CD1c-positive myeloid dendritic cell (primary cell): ENCODE measurements at regions not wholly inside any gene's neighbourhood (a gene's known extent, or its start where the extent isn't known, plus 50 kb on each side); places are given as distances from the start of the nearest gene placed in this dataset.
"Not testable (repeated sequence)": the region's sequence is repeated elsewhere in the genome, so short reads cannot be mapped to it uniquely, and the experiment has no call there.

Experiments
- DNase-seq: peaks from one replicate; pipeline ENCODE4 v3.0.0-alpha.2; 2016; ENCODE audit errors: extremely low spot score

GRCh38 chr3:194946091-194946490 lies 260.4 kb downstream of the FAM43A start:
- no peak for DNase-seq

- no peak for DNase-seq
These were observed 263.9 kb downstream of the FAM43A start for GRCh38 chr3:194949592-194949991.

DNA sequence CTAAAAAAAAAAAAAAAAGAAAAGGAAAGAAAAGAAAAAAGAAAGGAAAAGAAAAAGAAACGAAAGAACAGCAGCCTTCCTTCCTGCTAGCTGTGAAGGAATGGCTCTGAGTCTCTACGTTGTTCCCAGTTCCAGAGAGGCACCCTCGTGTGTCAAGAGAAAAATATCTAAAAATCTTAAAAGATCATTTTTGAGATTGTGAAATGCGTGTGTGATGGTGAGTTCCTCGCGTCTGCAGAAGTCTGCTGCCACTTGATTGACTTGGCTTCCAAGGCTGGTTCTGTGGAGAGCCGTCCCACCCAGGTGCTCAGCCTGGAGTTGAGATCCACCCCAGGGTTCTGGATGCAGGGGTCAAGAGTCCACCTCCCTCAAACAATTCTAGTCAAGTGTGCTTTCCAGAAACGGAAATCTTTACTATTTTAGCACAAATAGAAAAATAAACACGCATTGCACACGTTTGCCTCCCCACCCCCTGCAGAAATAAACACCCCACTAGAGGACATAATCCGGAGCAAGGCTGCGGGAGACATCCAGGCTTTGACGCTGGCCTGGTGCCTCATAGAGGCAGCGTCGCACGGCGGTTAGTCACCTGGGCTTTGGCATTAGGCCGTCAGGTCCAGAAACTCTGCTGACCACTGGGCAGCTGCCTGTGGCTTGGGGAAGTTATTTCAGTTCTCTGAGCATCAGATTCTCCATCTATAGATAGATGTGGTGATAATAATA lies 265.4 kb downstream of the FAM43A start:
- DNase-seq, result no peak

DNA sequence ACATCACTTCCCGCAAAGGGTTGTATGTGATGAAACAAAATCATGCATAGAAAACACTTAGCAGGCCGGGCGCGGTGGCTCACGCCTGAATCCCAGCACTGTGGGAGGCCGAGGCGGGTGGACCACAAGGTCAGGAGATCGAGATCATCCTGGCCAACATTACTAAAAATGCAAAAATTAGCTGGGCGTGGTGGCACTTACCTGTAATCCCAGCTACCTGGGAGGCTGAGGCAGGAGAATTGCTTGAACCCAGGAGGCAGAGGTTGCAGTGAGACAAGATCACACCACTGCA lies 265.9 kb downstream of the FAM43A start:
- not testable (repeated sequence) for DNase-seq

- DNase-seq, result no peak
These were observed 266.4 kb downstream of the FAM43A start for GRCh38 chr3:194951931-194952582.

DNA sequence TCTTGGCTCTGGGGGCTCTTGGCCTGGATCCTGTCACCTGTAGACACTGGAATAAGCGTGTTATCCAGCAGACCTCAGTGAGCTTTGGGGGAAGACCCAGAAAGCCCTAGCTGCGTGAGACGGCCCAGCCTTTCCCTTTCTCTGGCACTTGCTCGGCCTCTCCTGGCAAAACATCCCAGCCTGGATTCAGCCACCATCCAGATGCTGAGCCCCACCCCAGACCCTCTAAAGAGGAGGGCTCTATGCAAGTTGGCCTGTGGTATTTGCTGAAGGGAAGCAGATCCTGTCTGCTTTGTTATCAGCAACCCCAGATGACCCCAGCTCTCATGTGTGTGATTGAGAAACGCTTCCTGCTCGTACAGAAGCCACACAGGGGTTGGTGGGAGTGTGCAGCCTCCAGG lies 267.2 kb downstream of the FAM43A start:
- no peak for DNase-seq

- DNase-seq, result no peak
These were observed 267.6 kb downstream of the FAM43A start for GRCh38 chr3:194953291-194953690.

GRCh38 chr3:194955546-194955945 lies 269.9 kb downstream of the FAM43A start:
- no peak for DNase-seq

DNA sequence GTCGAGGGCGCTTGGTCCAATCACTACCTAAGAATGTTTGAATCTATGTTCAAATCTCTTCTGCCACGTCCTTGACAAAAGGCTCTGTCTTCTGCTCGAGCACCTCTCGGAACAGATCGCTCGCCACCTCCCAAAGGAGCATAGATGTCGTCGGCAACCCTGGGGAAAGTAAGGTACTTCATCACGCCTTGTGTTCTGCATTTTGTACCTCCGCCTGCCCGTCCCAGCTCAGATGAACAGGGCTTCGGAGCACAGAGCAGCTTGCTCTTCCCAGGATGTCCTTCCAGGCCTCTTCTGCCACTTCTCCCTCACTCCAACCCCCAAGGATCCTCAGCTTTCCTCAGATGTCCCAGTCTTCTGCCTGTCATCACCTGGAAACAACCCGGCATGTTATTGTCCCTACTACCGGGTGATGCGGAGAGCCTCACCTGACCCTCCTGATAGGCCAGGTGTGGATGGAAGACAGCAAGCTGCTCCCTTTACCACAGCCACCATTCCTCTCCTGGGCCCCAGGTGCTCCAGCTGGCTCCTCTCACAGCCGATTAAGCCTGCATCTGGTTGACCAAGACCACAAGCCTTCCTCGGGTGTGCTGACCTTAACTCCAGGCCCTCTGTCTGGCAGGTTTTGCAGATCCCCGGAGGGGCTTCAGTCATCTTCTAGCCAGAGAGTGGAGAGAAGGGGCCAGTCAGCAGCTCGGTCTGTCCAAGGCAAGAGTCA lies 270.5 kb downstream of the FAM43A start:
- DNase-seq, result no peak

DNA sequence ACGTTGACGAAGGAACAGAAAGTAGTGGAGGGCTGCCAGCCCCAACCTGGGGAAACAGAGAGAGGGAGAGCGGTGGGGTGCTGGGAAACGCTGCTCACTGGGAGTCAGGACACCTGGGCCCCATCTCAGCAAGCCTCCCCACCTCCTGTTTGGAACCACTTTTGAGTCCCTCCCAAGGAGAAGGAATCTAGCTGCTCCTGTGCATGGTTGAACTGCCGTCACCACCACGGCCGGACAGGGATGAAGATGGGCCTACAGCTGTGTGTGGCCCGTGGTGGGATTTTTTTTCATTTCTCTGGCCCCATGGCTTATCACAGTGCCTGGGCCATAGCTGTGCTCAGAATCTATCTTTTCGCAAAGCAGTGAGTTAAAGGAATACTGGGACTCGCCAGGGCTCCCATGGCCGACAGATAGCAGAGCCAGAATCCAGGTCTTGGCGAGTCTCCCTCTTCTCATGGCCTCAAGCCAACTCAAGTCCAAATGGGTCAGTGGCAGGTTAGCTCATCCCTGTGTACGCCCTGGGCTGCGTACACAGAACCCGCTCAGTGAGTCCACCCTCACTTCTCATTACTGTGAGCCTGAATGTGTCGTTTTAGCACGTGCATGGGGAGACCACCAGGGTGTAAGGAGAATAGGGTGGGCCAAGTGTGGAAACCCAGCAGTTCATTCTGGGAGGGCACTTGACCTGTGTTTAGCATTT lies 271.2 kb downstream of the FAM43A start:
- no peak for DNase-seq

DNA sequence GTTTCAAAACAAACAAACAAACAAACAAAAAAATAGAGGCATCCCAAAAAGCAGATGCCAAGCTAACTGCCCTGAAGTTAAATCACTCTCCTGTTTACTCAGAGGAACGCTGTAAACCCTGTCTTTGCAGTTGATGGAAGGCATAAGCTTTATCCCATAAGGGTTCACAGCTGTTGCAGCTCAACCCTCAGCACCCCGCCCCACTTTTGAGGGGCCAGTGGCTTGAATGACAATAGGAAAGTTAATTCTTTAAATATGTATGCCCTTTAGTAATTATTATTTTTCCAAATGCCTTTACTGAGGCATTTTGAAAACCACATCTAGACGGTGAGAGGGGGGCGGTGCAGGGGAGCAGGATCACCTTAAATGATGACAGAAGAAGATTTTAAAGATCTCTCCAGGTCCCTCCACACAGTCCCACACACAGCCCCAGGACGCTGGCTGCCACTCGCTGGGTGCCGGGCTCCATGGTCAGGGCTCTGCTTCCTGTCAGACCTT lies 272.1 kb downstream of the FAM43A start:
- DNase-seq, result no peak

DNA sequence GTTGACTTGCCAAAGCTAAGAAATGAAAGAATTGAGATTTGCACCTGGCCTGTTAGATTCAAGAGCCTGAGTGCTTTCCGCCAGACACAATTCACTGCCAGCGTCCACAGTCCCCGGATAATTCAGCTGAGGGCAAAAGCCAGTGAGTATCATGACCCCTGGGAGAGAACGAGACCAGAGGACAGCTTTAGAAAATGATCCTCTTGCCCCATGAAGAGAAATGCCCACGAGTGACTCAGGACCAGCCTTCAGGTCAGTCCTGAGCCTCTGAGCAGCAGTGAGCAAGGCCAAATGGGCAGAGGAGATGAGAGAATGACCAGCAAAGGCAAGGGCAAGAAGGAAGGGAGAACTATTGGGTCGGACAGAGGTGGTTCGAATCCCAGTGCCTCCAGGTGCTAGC lies 273.5 kb downstream of the FAM43A start:
- DNase-seq, result no peak

GRCh38 chr3:194959666-194960065 lies 274.0 kb downstream of the FAM43A start:
- not testable (repeated sequence) for DNase-seq

DNA sequence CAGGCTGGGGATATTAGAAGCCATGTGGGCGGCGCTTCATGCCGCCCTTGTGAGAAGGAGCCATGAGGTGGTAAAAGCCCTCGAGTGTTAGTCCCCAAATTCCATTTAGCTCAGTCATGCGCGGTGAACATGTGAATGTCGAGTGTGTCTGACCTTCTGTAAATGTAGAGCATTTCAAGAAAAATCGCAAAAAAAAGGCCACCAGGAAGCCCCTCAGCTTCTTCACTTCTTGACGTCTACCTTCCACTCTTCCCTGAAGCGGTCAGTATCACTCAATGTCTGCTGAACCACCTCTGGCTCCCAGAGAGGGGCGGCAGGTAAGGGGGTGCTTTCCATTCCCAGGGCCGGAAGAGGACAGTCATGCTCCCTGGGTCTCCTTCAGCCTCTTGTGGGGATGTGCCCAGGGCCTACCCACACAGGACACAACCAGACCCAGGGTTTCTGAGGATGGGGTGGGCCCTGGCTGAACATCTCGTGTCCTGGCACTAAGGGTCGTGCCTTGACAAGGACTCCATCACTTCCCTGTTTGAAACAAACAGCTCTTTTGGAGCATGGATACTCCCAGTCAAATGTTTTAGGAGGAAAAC lies 274.9 kb downstream of the FAM43A start:
- DNase-seq, result no peak

DNA sequence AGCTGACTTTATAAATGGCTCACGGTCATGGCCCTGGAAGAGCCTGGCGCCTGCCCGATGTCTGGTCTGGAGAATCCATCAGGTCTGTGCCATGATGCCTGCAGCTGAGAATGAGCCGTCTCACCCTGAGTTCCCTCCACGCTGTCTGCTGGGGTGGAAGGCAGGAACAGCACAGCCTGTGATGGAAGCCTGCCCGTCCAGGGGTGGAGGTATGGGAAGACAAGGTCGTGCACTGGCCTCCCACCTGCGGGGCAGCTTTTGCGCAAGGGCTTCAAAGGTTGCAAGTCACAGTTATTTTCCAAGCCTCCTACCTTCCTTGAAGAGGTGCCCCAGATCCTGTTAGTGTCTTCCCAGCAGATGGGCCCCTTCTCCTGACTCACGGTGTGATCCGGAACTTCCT lies 275.5 kb downstream of the FAM43A start:
- DNase-seq, result no peak

DNA sequence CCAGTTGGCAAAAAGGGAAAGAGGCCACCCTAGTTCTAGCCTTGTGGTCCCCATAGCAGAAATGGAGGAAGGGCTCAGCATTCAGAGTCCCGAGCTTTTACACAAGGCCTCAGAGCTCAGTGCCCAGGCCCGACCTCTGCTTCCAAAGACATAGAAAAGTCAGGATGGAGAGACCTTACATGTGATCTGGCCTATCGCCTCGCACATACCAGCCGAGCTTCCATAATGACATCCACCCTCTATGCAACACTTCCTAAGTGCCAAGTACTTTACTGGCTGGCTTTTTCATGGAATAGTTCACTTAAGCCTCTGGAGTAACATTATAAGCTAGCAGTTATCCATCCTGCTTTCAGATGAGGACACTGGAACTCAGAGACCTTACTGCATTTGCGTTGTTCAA lies 275.9 kb downstream of the FAM43A start:
- DNase-seq, result no peak

DNA sequence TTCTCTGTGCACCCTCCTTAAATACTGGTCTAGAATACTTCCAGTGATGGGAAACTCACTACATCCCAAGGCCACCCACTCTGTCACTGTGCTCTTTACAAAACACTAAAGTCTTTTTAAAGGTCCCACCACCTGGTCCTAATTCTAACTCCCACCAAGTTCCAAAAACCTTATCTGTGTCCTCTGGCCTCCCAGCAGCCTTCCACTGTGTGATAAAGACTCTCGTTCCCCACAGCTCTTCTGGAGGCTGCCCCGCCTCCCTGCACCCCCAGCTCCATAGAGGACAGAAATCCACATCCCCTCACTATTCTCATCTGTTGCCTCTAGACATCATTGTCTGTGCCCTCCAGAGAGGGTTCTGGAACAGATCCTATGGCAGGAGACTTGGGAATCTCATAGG lies 276.4 kb downstream of the FAM43A start:
- DNase-seq, result no peak

DNA sequence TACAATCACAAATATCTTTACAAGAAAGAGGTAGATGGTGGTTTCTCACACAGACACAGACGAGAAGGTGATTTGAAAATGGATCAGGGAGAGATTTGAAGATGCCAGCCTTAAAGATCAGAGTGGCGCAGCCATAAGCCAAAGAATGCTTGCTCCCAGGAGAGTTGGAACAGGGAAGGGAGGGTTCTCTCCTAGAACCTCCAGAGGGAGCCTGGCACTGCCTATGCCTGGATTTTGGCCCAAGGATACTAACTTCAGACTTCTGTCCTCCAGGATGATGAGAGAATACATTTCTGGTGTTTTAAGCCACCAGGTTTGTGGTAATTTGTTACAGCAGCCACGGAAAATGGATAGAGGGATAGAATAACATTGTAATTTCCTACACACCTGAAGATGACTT lies 279.1 kb downstream of the FAM43A start:
- DNase-seq, result no peak

GRCh38 chr3:194967151-194968117 lies 281.8 kb downstream of the FAM43A start:
- DNase-seq, result no peak

GRCh38 chr3:194970066-194970465 lies 284.4 kb downstream of the FAM43A start:
- DNase-seq, result no peak

GRCh38 chr3:194971009-194971408 lies 285.3 kb downstream of the FAM43A start:
- DNase-seq, result no peak
